RPMI8226 (cell line): ENCODE measurements at regions not wholly inside any gene's neighbourhood (a gene's known extent, or its start where the extent isn't known, plus 50 kb on each side); places are given as distances from the start of the nearest gene placed in this dataset.

Source experiments
- DNase-seq: peaks from one replicate; pipeline ENCODE4 v3.0.0-alpha.2; 2015

DNA sequence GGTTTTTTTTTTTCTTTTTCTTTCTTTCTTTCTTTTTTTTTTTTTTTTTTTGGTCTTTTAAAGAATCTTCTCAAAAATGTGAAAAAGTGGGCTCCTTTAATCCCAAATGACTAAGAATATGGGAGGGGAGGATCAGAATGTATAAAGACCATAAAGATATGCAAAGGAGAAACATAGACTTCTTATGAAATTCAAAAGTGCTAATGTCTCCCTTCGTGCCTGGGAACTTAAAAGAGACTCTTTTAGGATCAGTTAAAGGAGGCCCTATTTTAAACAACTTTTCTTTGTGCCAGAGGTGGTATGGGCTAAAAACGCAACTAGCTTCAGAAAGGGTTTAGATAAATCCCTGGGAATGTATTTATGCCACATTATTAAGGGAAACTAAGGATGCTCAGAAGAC lies 54.2 kb upstream of the KAZN start:
- DNase-seq: no peak

DNA sequence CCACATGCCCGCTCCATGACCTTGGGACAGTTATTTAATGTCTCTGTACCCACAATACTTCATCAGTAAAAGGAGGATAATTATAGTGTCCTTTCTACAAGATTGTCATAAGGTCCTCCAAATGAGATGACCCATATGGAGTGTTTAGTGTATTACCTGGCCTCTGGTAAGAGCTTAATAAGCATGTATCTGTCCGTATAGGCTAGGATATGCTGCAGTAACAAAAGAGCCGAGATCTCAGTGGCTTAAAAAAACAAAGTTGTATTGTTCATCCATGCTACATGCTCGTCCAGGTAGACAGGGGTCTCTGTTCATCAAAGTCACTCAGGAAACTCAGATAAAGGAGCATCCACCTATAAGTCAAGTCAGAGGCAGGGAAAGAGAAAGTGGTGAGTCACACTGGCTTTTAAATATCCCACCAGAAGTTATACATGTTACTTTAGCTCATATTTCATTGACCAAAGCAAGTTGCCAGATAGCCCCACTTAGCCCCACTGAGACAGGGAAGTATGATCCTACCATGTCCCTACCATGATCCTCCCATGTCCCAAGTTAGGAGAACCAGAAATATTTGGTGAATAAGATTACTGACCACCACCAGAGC lies 53.0 kb upstream of the KAZN start:
- no peak for DNase-seq

DNA sequence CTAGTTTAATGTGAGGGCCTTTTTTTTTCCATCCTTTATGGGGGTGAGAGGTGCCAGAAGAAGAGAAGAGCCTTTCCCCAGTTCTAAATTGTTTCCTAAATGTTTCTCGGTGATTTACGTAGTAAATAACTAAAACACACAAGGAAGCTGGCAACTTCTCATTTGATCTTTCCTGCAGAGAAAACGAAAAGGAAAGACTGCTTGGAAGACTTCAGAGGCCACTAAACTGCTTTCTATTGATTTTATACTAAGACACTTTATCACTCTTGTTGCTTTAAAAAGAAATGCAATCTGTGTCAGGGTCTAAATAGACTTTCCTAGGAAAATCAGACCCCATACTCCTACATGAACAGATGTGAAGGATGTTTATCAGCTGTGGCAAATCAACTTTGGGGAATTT lies 52.1 kb upstream of the KAZN start:
- no peak for DNase-seq
